ENCODE measurements at regions not wholly inside any gene's neighbourhood (a gene's known extent, or its start where the extent isn't known, plus 50 kb on each side); places are given as distances from the start of the nearest gene placed in this dataset.

DNA sequence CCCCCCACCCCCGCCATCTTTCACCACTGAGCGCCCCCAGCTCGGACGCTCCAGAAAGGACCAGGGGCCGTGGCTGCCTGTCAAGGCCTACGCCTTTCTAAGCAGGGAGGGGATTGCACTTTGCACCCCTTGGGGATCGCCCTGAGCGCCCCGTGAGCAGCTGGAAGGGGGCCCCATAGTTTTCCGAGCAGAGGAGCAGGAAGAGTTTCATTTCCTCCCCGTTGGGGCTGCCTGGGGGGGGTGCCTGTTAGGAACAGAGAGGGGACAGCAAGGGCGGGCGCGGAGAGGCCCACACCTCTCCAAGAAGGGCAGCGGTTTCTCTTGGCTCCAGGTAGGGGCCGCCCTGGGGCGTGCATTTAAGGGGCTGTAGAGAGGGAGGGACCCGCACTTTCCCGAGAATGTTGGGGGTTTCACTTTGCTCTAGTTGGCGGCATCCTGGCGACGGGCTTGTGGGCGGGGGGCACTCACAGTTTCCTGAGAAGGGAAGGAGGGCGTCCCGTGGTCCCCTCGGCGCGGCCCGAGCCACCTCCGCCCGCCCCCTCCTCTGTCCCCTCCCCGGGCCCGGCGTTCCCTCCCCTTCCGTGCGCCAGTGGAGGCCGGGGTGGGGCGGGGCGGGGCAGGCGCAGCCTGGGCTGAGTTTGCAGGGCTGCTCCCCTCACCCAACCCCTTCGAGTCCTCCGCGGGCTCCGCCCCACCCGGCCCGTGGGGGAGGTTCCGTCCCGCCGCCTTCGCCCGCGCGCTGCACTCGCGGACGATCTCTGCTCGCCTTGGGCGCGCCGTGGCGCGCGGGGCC lies 82.3 kb upstream of the CD99 start:
- DNase-seq (ENCODE audit: low read depth in 1 of 2, low spot score in 1 of 2) = peak; percentile 73 to 80

DNA sequence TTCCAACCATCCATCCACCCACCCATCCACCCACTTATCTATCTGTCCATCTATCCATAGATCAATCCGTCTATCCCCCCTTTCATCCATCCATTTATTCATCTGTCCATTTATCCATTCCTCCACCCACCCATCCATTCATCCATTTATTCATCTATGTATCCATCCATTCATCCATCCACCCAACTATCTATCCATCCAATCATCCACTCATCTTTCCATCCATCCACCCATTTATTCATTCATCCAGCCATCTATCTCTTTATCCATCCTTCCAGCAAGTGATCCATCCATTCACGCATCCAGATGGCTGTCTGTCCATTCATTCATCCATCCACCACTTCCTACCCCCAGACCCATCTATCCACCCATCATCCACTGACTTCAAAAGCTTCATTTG lies 84.0 kb upstream of the CD99 start:
- DNase-seq (ENCODE audit: low read depth in 1 of 2, low spot score in 1 of 2) = no peak

DNA sequence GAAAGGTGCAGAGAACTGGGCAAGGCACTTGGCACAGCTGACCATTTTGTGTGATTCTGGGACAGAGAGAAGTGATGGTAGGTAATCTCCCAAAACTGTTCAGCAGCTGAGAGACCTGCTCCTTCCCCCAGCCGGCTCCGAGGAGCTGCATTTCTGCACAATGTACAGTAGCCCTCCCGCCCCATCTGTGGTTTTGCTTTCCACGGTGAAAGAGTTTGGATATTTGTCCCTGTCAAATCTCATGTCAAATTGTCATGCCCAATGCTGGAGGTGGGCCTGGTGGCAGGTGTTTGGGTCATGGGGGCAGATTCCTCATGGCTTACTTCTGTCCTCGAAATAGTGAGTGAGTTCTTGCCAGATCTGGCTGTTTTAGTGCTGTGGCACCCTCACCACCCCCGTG lies 90.5 kb upstream of the CD99 start:
- no peak for DNase-seq (ENCODE audit: low read depth in 1 of 2, low spot score in 1 of 2)

DNA sequence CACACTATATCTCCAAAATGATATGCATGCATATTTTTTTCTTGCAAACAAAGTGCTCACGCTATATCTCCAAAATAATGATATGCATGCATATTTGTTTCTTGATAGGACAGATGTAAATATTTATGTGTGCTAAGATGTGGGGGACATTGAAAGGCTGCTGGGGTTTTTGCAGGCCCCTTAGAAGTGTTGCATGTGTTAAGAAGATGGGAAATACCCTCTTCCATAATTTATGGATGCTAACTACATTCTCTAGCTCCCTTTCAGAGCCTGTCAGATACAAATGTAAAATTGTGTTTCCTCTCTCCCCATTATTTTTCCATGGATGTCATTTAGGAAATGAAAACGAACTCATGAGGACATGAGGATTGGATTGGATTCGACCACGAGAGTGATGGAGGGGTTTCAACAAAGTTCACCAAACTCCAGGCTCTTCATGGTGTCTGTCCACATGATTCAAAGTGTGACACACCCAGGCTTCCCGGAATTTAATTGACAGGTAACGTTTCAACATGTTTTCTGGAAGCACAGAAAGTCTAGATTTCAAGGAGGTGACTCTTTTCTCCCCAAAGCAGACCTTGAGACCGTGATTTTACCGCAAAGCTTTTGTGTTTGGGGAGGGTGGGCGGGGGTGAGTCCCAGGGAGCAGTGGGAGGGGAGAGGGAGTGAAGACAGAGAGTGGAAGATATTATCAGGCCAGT lies 94.4 kb upstream of the CD99 start:
- DNase-seq (ENCODE audit: low read depth in 1 of 2, low spot score in 1 of 2) = no peak

DNA sequence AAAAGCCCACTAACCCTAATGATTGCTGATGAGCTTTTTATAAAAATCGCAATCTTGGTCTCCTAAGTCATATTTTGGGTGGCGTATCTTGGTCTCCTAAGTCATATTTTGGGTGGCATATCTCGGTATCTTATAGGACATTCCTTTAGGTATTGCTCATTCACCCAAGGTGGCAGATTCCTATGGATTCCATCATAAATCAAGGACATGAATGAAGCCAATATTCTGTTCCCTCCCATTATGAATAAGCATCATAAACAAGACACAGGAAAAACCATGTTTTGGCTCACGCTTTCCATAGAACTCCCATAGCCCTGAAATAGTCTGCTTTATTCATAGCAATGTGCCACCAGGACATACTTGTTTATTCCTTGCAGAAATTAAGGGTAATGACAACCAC lies 95.0 kb upstream of the CD99 start:
- DNase-seq (ENCODE audit: low read depth in 1 of 2, low spot score in 1 of 2) = no peak

DNA sequence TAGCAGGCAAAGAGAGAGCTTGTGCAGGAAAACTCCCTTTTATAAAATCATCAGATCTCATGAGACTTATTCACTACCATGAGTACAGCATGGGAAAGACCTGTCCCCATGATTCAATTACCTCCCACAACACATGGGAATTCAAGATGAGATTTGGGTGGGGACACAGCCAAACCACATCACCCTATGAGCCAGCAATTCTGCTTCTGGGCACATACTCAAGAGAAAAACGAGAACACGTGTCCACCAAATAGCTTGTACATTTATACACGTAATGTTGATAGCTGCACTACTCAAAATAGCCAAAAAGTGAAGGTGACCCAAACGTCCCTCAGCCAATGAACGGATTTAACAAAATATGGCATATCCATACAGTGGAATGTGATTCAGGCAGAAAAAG lies 94.5 kb upstream of the DHRSX start:
- DNase-seq (ENCODE audit: low read depth in 1 of 2, low spot score in 1 of 2) = no peak

DNA sequence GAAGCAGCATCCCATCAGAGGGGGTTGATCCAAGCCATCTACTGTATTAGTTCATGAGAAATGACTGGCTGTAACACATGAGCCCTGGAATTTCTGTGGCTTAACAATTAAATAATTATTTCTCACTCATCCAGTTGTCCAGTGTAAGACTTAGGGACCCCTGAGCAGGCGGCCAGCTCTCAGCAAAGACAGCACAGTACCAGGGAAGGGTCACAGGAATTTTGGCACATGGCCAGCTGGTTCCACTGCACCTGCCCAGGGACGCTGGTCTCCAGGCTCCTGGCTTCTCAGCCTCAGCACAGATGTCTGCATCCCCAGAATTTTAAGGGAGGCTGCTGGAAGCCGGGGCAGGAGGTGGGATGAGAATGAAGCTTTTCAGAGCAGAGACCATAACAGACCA lies 93.7 kb upstream of the DHRSX start:
- no peak for DNase-seq (ENCODE audit: low read depth in 1 of 2, low spot score in 1 of 2)

DNA sequence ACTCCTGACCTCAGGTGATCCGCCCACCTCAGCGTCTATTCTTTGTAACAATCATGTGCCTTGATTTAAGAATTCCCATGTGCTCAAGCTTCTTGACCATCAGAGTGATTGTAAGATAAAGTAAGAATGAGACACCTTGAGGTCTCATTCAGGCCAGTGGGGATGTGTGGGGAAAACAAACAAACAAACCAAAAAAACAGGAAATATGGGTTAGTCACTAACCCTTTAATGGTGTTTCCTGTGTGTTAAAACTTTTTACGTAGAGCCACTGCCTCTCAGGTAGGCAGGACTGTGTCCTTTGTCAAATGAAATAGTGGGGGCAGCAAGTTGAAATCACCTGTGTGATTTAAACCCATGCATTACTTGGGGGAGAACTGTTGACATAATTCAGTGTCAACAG lies 91.5 kb upstream of the DHRSX start:
- DNase-seq (ENCODE audit: low read depth in 1 of 2, low spot score in 1 of 2) = no peak

DNA sequence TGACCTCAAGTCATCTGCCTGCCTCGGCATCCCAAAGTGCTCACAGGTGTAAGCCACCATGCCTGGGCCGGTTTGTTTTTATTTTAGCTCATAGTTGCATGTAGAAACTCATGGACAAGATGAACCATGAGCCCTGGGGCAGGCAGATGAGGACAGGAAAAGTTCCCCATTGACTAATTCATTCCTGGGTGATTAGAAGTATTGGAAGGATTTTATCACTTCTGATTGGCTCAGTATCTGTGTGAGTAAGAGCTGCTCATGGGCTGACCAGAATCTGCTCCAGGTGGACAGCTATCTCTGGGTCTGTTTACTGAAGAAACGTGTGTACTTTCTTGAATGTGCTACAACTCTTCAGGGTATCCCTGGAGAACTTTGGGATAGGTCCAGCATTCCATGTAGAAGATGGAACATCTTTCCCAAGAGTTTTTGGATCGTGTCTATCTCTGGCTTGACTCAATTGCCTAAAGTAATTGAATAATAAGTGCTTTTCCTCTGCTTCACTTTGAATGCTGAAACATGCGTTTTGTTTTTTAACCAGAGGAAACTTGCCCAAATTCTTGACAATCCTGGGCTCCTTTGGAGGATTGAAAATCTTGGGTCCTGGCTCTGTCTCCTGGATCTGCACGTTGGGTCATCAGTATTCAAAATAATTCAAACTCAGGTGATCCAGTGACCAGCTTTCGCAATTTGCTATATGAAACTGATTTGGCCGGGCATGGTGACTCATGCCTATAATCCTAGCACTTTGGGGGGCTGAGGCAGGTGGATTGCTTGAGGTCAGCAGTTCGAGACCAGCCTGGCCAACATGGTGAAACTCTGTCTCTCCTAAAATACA lies 88.6 kb upstream of the DHRSX start:
- DNase-seq (ENCODE audit: low read depth in 1 of 2, low spot score in 1 of 2) = no peak

DNA sequence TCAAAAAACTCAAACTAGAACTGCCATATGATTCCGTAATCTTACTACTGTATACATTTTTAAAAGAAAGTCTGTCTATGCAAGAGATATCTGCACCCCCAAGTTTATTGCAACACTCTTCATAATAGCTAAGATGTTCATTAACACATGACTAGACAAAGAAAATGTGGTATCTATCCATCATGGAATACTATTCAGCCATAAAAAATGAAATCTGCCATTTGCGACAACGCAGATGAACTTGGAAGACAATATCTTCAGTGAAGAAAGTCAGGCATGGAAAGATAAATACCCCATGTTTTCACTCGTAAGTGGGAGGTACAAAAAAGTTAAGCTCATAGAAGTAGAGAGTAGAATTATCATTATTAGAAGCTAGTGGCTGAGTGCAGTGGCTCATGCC lies 87.3 kb upstream of the DHRSX start:
- DNase-seq (ENCODE audit: low read depth in 1 of 2, low spot score in 1 of 2) = no peak

DNA sequence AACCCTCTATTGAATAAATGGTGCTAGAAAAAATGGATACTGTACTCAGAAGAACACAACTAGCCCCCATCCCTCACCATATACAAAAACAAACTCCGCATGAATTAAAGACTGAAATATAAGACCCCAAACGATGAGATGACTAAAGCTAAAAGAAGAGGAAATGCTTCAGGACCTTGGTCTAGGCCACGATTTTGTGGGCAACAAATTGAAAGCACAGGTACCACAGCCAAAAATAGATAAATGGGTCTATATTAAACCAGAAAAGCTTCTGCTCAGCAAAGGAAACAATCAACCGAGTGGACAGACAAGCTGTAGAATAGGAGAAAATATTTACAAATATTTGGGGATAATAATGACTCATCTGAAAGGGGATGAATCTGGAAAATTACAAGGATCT lies 86.4 kb upstream of the DHRSX start:
- no peak for DNase-seq (ENCODE audit: low read depth in 1 of 2, low spot score in 1 of 2)

DNA sequence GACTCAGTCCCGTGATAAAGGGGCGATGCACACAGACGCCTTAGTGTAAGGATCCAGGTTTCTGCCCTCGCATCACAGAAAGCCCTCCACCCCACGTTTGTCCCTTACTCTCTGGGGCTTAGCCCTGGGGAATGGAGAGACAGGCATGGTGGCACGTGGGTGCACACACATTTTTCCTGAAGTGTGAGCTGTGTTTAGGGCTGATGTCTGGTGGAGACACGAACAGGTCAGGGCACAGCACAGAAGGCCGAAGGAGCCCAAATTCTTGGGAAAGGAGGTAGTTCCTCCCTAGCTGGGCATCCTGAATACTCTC lies 84.3 kb upstream of the DHRSX start:
- DNase-seq (ENCODE audit: low read depth in 1 of 2, low spot score in 1 of 2) = no peak

DNA sequence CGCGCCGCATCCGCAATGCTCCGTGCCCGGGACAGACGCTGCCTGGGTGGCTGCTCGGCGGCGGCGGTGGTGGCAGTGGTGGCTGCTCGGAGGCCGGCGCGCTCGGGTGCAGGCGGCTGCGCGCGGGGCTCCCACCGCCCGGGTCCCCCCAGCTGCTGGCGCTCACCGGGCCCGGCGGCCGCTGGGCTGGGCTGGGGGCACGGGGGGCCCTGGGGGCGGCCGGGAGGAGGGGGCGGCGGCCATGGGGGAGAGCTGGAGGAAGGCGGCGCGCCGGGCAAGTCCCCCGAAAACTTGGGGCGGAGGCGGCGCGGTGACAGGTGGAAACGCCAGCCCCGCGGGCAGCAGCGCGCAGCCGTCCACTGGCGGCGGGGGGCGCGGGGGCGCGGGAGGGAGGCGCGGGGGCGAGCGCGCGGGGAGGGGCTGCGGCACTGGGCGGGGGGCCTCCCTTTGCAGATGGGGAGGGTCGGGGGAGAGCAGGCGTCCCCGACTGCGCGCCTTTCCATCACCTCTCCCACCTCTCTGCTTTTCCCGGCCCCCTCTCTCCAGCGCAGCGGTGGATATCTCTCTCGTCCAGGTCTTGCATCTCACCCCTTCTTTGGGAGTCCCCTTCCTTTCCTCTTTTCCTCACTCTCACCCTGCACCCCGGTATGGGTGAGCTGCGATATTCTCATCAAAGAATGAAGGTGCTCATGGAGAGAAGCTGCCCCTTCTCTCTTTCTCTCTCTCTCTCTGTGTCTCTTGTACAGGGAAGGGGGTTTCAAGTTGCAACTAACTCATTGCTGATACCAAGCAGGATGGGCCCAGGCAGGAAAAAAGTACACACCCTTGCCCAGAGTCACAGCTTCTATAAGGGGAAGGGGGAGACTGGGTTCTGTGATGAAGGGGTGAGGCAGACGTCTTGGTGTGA lies 83.7 kb upstream of the DHRSX start:
- DNase-seq (ENCODE audit: low read depth in 1 of 2, low spot score in 1 of 2) = no peak

DNA sequence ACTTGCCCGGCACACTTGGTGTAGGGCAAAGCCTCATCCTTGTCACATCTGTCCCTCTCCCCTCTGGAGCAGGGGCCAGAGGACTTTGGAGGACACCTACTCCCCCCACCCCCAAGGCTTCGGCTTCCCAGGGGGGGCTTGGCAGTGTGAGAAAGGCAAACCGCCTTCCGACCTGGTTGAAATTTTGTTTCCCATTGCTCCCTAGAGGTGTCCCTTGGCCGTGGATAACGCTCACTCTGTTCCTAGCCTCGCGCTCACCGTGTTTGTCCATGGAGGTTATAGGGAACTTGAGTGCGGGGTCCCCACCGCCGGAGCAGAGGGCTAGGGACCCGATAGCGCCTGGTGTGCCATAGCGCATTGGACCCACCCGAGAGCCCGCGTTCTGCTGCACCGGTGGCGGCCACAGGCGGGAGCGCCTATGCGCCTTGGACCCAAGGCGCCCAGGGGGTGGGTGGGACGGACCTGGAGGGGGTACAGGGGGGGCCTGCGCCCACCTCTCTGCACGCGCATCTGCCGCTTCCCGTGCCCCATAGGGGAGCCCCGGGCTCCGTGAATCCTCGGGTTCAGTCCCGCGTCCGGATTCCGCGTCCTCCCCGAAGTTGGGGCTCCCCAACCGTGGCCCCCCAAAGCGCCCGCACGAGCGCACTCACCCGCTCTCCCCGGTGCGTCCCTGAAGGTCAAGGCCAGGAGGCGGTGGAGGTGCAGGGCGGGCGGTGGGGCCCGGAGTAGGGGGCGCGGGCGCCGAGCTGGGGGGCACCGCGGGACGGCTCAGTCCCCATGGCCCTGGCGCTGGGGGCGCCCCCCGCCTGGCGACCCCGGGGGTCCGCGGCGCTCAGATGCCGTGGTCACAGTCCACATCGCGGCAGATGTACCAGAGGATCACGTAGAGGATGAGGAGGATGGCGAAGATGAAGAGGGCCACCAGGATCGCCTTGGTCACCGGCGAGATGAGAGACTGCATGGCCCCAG lies 82.7 kb upstream of the DHRSX start:
- no peak for DNase-seq (ENCODE audit: low read depth in 1 of 2, low spot score in 1 of 2)

DNA sequence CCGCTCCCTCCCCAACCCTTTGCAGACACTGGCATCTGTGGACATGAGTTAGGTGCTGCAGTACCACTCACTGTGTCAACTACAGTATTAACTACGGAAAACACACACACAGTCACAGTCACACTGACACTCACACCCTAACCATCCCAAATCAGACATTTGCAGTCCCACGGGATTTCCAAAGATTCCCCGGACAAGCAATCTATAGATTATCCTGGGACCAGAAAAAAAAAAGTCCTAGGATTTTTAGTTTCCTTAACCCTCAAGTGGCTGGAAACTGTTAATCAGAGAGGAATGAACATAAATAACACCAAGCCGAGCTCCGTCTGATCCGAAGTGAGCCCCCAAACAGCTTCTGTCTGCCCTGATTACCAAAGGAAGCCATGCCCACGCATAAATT lies 81.9 kb upstream of the DHRSX start:
- no peak for DNase-seq (ENCODE audit: low read depth in 1 of 2, low spot score in 1 of 2)

DNA sequence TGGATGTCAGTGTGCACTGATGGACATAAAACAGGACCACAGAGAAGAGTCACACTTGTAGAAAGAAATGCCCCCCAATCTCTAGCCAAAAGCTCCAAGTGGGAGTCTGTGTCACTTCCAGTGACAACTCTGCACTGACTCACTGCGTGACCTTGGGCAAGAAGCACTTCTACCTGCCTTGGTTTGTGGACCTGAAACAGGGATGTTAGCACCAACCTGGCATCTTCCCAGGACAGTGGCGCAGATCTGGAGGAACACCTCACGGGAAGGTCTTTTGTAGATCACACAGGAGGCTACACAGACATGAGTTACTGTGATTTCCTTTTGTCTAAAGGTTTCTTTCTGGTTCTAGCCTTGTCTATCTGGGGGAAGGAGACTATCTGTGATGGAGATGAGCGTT lies 80.5 kb upstream of the DHRSX start:
- no peak for DNase-seq (ENCODE audit: low read depth in 1 of 2, low spot score in 1 of 2)

DNA sequence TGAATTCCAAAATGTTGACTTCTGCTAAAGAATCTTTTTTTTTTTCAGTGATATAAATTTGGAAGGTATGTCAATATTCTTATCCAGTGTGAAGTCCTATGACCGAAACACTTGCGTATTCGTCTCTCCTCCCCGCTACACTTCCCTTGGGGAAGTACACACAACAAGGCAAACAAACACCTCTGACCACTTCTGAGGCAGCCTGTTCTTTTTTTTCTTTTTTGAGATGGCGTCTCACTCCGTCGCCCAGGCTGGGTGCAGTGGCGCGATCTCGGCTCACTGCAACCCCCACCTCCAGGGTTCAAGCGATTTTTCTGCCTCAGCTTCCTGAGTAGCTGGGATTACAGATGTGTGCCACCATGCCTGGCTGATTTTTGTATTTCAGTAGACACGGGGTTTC lies 78.1 kb upstream of the DHRSX start:
- no peak for DNase-seq (ENCODE audit: low read depth in 1 of 2, low spot score in 1 of 2)

DNA sequence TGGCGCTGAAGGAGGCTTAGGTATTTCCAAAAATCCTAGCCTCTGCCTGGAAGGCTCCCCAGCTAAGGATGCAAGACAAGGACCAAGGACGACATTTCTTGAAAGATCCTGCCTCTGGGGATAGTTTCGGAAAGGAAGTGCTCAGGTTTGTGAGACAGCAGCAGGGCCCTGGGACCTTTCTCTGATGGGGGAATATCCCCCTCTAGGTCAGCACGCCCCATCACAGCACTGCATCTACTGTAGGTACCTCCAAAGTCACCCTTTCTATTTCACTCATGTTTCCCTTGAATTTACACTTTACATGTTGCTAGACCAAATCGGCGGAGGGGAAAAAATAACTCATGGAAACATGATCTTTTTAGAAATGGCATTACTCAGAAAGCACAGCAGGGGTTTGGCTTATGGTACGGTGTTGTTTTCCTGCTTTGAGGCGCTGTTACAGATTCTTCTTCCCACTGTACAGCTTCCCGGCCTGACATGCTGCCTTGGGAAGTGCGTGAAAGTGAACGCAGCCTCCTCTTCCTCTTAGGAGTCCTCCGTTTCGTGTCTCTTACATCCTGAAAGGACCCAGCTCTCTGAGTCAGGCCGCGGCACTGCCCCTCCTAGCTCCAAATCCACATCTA lies 77.2 kb upstream of the DHRSX start:
- DNase-seq (ENCODE audit: low read depth in 1 of 2, low spot score in 1 of 2) = no peak

DNA sequence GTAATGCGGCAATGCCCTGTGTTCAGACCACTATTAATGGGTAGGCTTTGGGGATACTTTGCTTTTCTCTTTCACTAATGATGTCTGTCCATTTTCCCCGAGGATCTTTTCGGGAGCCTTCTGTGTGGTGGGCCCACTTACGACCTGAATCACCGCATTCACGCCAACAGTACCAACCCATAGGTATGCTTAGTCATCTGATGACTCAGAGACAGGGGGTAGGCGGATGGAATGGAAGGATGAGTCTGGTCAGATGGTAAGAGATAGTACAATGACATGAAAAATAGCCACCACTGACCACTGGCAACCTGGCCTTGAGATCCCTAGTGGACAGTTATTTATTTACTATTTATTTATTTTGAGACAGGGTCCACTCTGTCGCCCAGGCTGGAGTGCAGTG lies 76.0 kb upstream of the DHRSX start:
- no peak for DNase-seq (ENCODE audit: low read depth in 1 of 2, low spot score in 1 of 2)

DNA sequence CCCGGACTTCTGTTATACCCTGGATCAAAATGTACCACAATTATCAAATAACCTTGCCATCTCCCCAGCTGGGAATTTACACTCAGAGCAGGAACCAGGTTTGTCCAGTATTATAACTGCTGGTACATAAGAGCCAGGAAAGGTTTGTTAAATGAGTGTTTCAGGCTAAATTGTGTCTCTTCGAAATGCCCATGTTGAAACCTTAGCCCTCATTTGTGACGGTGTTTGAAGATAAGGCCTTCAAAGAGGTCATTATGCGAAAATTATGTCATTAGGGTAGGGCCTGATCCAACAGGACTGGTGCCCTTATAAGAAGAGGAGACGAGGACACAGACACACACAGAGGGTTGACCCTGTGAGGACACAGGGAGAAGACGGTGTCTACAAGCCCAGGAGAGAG lies 73.5 kb upstream of the DHRSX start:
- DNase-seq (ENCODE audit: low read depth in 1 of 2, low spot score in 1 of 2) = no peak

Measured in activated CD4-positive, alpha-beta T cell treated with anti-CD3 and anti-CD28 coated beads, Interleukin-2, amount 50 U/mL, for 24 hours (primary cell).